ENCODE measurements at regions not wholly inside any gene's neighbourhood (a gene's known extent, or its start where the extent isn't known, plus 50 kb on each side); places are given as distances from the start of the nearest gene placed in this dataset.

DNA sequence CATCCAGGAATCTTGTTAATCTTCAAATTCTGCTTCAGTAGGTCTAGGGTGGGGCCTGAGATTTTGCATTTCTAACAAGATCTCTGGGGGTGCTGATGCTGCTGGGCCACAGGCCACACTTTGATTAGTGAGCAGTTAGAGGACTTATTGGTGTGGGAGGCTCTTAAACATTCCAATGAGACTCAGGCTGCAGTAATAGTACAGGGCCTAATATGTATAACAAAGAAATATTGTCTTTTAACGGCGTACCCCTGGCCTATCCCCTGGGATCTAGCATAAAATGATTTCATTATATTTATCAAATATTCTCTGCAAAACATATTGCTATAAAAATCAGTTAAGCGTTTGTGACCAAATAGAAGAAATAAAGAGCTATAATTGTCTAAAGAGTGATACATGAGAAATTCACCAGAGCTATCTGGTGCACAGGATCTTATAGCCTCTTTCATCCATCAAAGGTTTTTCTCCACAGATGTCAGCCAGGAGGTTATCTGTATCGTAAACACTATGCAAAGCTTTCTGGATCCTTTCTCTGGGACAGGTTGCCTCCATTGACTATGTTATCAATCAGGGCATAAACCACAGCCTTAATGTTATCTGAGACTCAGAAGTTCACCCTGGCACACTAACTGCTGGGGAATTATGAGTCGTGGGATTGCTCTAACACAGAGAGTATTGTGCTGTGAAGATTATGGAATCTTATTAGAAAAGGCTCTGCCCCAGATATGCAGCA is 488.5 kb upstream of the MAP3K7 start:
- no peaks in the 10 kb centered on the region for H3K79me2 ChIP-seq (ENCODE audit: control insufficient read depth, insufficient read depth, low read length)
- DNase-seq (ENCODE audit: low read depth, low spot score) = no peak
- H3K27ac ChIP-seq (ENCODE audit: control insufficient read depth, insufficient read depth, low read length) = no peak overlapping the region
- no peak overlapping the region for H3K9ac ChIP-seq (ENCODE audit: control insufficient read depth, extremely low read depth, insufficient read depth, low read length)
- no peaks in the 10 kb centered on the region for H3K36me3 ChIP-seq (ENCODE audit: control insufficient read depth in 2 of 2, extremely low read depth in 1 of 2, insufficient read depth in 2 of 2, low read length in 2 of 2)
- FAIRE-seq = no peak
- dilution Hi-C loops (cut with MboI; ENCODE audit: extremely low pct_ligation_motif_present, low sequenced_read_pairs) = no loop called here
- no peaks in the 10 kb centered on the region for H3K9me1 ChIP-seq (ENCODE audit: control insufficient read depth, extremely low read depth, insufficient read depth, low read length)
- H3K4me1 ChIP-seq (ENCODE audit: control insufficient read depth, extremely low read depth, insufficient read depth, low read length) = no peaks in the 10 kb centered on the region
- H4K20me1 ChIP-seq (ENCODE audit: control insufficient read depth, extremely low read depth, insufficient read depth, low read length) = no peaks in the 10 kb centered on the region
- no peak overlapping the region for H3K4me2 ChIP-seq (ENCODE audit: control insufficient read depth, extremely low read depth, insufficient read depth, low read depth, low read length)
- no peaks in the 10 kb centered on the region for H3K27me3 ChIP-seq (ENCODE audit: control insufficient read depth, extremely low read depth, insufficient read depth, low read length)
- H2AFZ ChIP-seq (ENCODE audit: control insufficient read depth, low read length) = no peak overlapping the region
- no peak overlapping the region for H3K4me3 ChIP-seq (ENCODE audit: control insufficient read depth in 2 of 3, extremely low read depth in 1 of 3, insufficient read depth in 2 of 3, low read depth in 1 of 3, low read length in 3 of 3)
- no peaks in the 10 kb centered on the region for H3K9me3 ChIP-seq (ENCODE audit: control insufficient read depth, low read depth, low read length)
- TF ChIP-seq, protein P1, sequence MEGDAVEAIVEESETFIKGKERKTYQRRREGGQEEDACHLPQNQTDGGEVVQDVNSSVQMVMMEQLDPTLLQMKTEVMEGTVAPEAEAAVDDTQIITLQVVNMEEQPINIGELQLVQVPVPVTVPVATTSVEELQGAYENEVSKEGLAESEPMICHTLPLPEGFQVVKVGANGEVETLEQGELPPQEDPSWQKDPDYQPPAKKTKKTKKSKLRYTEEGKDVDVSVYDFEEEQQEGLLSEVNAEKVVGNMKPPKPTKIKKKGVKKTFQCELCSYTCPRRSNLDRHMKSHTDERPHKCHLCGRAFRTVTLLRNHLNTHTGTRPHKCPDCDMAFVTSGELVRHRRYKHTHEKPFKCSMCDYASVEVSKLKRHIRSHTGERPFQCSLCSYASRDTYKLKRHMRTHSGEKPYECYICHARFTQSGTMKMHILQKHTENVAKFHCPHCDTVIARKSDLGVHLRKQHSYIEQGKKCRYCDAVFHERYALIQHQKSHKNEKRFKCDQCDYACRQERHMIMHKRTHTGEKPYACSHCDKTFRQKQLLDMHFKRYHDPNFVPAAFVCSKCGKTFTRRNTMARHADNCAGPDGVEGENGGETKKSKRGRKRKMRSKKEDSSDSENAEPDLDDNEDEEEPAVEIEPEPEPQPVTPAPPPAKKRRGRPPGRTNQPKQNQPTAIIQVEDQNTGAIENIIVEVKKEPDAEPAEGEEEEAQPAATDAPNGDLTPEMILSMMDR (optimal IDR thresholded peaks at IDR 0.05 in 1 of 3, IDR thresholded peaks at IDR 0.05 in 1 of 3, conservative IDR thresholded peaks at IDR 0.05 in 1 of 3; ENCODE audit: extremely low read depth in 1 of 3, insufficient read depth in 2 of 3, low read length in 3 of 3) = no peak
- no peak for TF ChIP-seq EZH2 (IDR thresholded peaks at IDR 0.05; ENCODE audit: low read length)

DNA sequence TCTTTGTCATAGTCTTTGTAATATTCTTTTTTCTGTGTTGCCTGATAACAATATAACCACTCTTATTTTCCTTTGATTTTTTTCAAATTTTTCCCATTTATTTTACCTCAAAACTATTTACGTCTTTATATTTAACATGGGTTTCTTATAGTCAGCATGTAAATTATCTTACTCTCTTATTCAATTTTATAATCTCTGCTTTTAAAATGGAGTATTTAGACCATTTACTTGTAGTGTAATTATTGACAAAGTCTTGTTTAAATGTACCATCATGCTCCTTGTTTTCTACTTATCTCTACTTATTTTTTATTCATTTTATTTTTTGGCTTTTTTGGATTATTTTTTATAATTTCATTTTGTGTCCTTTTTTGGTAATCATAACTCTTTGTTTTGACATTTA is 476.5 kb upstream of the MAP3K7 start:
- DNase-seq (ENCODE audit: low read depth, low spot score) (no peak), FAIRE-seq (no peak)
- Histone ChIP-seq H3K27me3 (ENCODE audit: control insufficient read depth, extremely low read depth, insufficient read depth, low read length) (no peaks in the 10 kb centered on the region), H4K20me1 (ENCODE audit: control insufficient read depth, extremely low read depth, insufficient read depth, low read length) (no peaks in the 10 kb centered on the region), H3K9me1 (ENCODE audit: control insufficient read depth, extremely low read depth, insufficient read depth, low read length) (no peaks in the 10 kb centered on the region), H3K4me1 (ENCODE audit: control insufficient read depth, extremely low read depth, insufficient read depth, low read length) (no peaks in the 10 kb centered on the region), H2AFZ (ENCODE audit: control insufficient read depth, low read length) (no peak overlapping the region), H3K79me2 (ENCODE audit: control insufficient read depth, insufficient read depth, low read length) (no peaks in the 10 kb centered on the region), H3K36me3 (ENCODE audit: control insufficient read depth in 2 of 2, extremely low read depth in 1 of 2, insufficient read depth in 2 of 2, low read length in 2 of 2) (no peaks in the 10 kb centered on the region), H3K9ac (ENCODE audit: control insufficient read depth, extremely low read depth, insufficient read depth, low read length) (no peak overlapping the region), H3K4me2 (ENCODE audit: control insufficient read depth, extremely low read depth, insufficient read depth, low read depth, low read length) (no peak overlapping the region), H3K9me3 (ENCODE audit: control insufficient read depth, low read depth, low read length) (no peaks in the 10 kb centered on the region), H3K27ac (ENCODE audit: control insufficient read depth, insufficient read depth, low read length) (no peak overlapping the region), H3K4me3 (ENCODE audit: control insufficient read depth in 2 of 3, extremely low read depth in 1 of 3, insufficient read depth in 2 of 3, low read depth in 1 of 3, low read length in 3 of 3) (no peak overlapping the region)
- TF ChIP-seq, protein P1 (optimal IDR thresholded peaks at IDR 0.05 in 1 of 3, IDR thresholded peaks at IDR 0.05 in 1 of 3, conservative IDR thresholded peaks at IDR 0.05 in 1 of 3; ENCODE audit: extremely low read depth in 1 of 3, insufficient read depth in 2 of 3, low read length in 3 of 3) = no peak
- TF ChIP-seq EZH2 (IDR thresholded peaks at IDR 0.05; ENCODE audit: low read length) = no peak
- dilution Hi-C loops (cut with MboI; ENCODE audit: extremely low pct_ligation_motif_present, low sequenced_read_pairs) = no loop called here

Data from keratinocyte (primary cell).